Stimulated activated memory B cell treated with anti-CD40 and anti-IgM and Interleukin-4, amounts not matched to agents 10 μg/mL and 1 μg/mL and 100 μg/mL, for 72 hours (primary cell): ENCODE measurements at regions not wholly inside any gene's neighbourhood (a gene's known extent, or its start where the extent isn't known, plus 50 kb on each side); places are given as distances from the start of the nearest gene placed in this dataset.

Source experiments
- ATAC-seq: fragments of 150-1000 bp; cut with Tn5 transposase; 2 replicates; pipeline ENCODE4 v1.10.0; 2021
- H3K27ac Mint-ChIP-seq: one replicate; pipeline ENCODE4 v1.8.0; 2022; ENCODE audit warnings: mild to moderate bottlenecking, mixed read lengths
- H3K27me3 Mint-ChIP-seq: one replicate; pipeline ENCODE4 v1.8.0; 2022; ENCODE audit warnings: mixed read lengths
- H3K36me3 Mint-ChIP-seq: one replicate; pipeline ENCODE4 v1.8.0; 2022; ENCODE audit warnings: mixed read lengths
- H3K4me1 Mint-ChIP-seq: one replicate; pipeline ENCODE4 v1.8.0; 2022; ENCODE audit warnings: mixed read lengths
- H3K4me3 Mint-ChIP-seq: one replicate; pipeline ENCODE4 v1.8.0; 2022; ENCODE audit warnings: mild to moderate bottlenecking, moderate library complexity, mixed read lengths
- H3K9me3 Mint-ChIP-seq: one replicate; pipeline ENCODE4 v1.8.0; 2022; ENCODE audit warnings: mixed read lengths

DNA sequence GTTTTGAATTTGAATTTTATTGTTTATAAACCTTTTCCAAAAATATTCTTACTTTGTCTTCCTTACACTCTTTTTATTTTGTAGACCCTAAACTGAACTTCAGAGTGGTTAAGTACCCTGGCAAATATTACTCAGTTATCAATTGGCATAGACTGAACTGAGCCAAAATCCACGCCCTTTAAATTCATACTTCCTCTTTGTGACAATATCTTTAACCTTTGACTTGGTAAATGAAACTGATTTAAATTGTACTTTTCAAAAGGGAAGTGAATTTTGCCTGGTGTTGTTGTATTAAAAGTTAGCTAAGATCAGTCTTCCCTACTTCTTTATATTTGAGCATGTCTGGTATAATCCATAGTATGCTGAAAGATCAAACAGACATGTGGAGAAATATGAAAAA lies 184.3 kb upstream of the USP15 start:
- peaks cover 5% of the 10 kb centered on the region for H3K27me3 Mint-ChIP-seq
- H3K27ac Mint-ChIP-seq, result no peak overlapping the region
- no peaks in the 10 kb centered on the region for H3K9me3 Mint-ChIP-seq
- no peaks in the 10 kb centered on the region for H3K36me3 Mint-ChIP-seq
- peaks cover 6% of the 10 kb centered on the region for H3K4me1 Mint-ChIP-seq
- no peak overlapping the region for H3K4me3 Mint-ChIP-seq
- peak; percentile 81 for ATAC-seq

DNA sequence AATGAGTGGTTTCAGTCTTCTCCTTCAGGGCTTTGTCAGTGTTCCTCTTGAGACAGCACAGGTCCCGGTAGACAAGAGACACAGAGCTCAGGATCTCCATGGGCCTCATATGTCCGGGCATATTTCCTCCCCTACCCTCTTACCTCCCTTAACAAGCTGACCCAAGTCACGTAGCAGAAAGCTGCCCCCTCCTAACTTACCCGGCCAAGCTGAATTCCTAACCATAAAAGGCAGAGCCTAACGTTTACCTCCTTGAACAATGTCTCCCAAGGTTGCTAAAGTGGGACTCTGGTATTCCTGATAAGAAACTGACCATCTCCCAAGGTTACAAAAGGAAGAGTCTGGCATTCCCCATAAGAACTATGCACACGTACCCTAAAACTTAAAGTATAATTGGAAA lies 182.2 kb upstream of the USP15 start:
- no peaks in the 10 kb centered on the region for H3K9me3 Mint-ChIP-seq
- H3K36me3 Mint-ChIP-seq, result no peaks in the 10 kb centered on the region
- H3K4me1 Mint-ChIP-seq, result peaks cover 6% of the 10 kb centered on the region
- H3K27me3 Mint-ChIP-seq, result no peaks in the 10 kb centered on the region
- H3K27ac Mint-ChIP-seq, result no peak overlapping the region
- no peak overlapping the region for H3K4me3 Mint-ChIP-seq
- ATAC-seq, result no peak

DNA sequence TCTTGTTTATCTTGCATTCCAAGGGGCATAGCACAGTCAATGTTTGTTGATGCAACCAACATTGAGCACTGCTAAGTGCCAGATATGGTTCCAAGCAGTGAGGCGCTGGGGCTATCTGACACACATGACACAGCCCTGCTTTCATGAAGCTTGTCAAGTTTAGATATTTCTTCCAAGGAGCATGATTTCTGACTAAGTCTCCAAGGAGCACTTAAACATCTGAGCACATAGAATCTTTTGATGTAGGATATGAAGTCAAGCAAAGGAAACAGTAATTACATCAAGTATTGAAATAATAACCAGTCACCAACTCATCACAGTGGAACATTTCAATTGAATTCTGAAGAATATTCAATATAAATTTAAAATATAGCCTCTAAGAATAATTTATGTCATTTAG lies 177.8 kb upstream of the USP15 start:
- H3K27me3 Mint-ChIP-seq, result no peaks in the 10 kb centered on the region
- ATAC-seq, result no peak
- no peak overlapping the region for H3K4me3 Mint-ChIP-seq
- no peaks in the 10 kb centered on the region for H3K36me3 Mint-ChIP-seq
- H3K27ac Mint-ChIP-seq, result no peak overlapping the region
- H3K9me3 Mint-ChIP-seq, result no peaks in the 10 kb centered on the region
- no peaks in the 10 kb centered on the region for H3K4me1 Mint-ChIP-seq

DNA sequence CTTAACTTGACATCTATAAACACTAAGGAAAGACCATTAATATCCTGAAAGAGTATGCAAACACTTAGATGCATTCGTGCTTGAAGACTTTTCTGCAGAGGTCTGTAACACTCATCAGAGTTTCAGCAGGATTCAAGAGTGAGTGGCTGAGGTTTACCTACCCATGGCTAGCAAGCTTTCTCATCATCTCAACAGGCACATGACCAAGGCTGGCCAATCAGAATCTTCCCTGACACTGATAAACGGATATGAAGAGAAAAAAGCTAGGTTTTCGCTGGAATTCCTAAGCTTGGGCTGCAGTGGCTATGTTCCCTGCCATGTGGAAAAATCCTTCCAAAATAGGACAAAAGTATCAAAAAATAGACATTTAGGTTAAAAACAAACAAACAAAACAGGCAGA lies 162.1 kb upstream of the USP15 start:
- ATAC-seq, result no peak
- Mint-ChIP-seq H3K4me1 (no peaks in the 10 kb centered on the region), H3K4me3 (no peak overlapping the region), H3K27me3 (no peaks in the 10 kb centered on the region), H3K9me3 (no peaks in the 10 kb centered on the region), H3K36me3 (no peaks in the 10 kb centered on the region), H3K27ac (no peak overlapping the region)

DNA sequence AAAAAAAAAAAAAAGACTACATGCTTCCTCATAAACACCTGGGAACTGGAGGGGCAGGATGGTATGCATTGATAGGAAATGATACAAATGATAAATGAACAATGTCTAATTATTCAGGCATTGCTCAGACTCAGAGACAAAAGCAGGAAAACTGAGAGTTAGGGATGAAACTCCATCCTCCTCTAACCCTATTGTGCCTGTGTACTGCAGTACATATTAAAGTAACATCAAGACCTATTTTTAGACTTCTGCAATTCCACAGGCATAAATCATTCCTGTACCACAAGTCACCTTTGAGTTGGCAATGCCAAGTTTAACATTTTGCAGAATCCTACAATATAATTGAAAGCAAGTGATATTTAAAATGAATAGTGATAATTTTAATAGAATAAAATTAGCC lies 156.5 kb upstream of the USP15 start:
- ATAC-seq, result no peak
- Mint-ChIP-seq H3K36me3 (no peaks in the 10 kb centered on the region), H3K9me3 (no peaks in the 10 kb centered on the region), H3K4me3 (no peak overlapping the region), H3K27me3 (no peaks in the 10 kb centered on the region), H3K4me1 (no peaks in the 10 kb centered on the region), H3K27ac (no peak overlapping the region)

DNA sequence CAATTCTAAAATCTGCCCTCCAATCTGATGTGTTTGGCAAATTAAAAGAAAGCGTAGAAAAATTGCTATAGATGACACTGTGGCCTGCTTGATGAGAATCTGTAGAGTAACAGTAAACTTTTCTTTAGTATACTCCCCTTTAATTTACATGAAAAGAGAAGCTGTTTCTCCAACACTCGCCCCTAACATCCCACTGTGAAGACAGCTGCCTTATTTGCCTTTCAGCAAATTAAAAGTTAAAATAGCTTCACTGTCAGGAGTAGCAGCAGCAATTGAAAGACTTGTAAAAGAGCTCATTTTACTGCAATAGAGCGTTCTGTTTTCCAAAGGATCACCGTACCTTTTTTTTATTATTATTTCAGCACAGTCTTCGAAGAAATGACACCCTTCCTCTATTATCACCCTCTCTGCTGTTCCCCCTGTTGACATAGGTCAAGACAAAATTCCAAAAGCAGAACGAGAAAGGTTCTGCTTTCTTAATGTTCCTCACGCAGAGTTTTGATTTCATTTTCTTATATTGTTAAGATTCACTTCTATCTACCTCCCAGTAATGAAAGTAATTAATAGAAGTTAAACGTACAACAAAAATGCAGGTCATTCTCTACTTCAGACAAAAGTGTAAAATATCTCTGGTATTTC lies 153.5 kb upstream of the USP15 start:
- Mint-ChIP-seq H3K9me3 (peaks cover 3% of the 10 kb centered on the region), H3K4me3 (no peak overlapping the region), H3K27ac (no peak overlapping the region), H3K4me1 (no peaks in the 10 kb centered on the region), H3K36me3 (no peaks in the 10 kb centered on the region), H3K27me3 (no peaks in the 10 kb centered on the region)
- ATAC-seq, result no peak

DNA sequence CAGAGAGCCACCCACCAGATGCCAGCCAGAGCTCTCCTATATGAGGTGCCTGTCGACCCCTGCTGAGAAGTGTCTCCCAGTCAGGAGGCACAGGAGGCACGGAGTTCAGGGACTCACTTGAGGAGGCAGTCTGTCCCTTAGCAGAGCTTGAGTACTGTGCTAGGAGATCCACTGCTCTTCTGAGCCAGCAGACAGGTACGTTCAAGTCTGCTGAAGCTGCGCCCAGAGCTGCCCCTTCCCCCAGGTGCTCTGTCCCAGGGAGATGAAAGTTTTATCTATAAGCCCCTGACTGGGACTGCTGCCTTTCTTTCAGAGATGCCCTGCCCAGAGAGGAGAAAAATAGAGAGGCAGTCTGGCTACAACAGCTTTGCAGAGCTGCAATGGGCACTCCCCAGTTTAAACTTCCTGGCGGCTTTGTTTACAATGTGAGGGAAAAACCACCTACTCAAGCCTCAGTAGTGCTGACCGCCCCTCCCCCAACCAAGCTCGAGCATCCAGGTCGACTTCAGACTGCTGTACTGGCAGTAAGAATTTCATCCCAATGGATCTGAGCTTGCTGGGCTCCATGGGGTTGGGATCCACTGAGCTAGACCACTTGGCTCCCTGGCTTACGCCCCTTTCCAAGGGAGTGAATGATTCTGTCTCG lies 146.7 kb upstream of the USP15 start:
- Mint-ChIP-seq H3K9me3 (peaks cover 3% of the 10 kb centered on the region), H3K36me3 (no peaks in the 10 kb centered on the region), H3K27me3 (peaks cover 22% of the 10 kb centered on the region), H3K27ac (no peak overlapping the region), H3K4me1 (no peaks in the 10 kb centered on the region), H3K4me3 (no peak overlapping the region)
- ATAC-seq, result no peak

DNA sequence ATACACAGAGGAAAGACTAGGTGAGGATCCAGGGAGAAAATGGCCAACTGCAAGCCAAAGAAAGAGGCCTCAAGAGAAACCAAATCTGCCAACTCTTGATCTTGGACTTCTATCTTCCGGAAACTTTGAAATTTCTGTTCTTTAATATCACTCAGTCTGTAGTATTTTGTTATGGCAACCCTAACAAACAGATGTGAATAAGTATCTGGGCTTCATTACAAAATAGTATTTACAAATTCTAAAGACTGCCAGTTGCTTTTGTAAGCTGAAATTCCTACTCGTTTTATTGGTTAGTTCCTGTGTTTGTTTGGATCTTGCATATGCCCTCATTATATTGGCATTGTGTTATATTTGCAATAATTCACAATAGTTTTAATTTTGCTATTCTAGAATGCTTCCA lies 143.2 kb upstream of the USP15 start:
- peaks cover 22% of the 10 kb centered on the region for H3K27me3 Mint-ChIP-seq
- H3K9me3 Mint-ChIP-seq, result no peaks in the 10 kb centered on the region
- no peak overlapping the region for H3K27ac Mint-ChIP-seq
- no peak for ATAC-seq
- H3K36me3 Mint-ChIP-seq, result no peaks in the 10 kb centered on the region
- no peaks in the 10 kb centered on the region for H3K4me1 Mint-ChIP-seq
- H3K4me3 Mint-ChIP-seq, result no peak overlapping the region

DNA sequence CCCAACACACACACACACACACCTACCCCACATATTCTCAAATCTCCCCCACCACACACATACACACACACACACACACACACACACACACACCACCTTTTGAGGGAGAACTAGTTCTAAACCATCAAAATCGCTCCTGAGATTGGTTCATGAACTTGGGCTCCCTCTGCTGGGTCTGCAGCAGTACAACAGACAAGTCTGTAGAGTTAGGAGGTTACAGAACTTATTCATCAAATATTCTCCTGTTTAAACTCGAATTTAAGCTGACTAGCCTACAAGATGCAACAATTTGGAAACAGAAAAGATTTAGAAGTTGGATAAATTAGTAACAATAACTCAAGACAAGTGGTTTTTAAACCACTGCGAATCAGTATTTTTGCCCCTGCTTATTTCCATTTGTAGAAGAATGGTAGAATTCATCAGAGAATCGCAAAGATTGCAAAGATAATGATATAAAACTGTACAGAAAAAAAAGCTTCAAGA lies 136.4 kb upstream of the USP15 start:
- peak; percentile 41 for ATAC-seq
- no peaks in the 10 kb centered on the region for H3K27me3 Mint-ChIP-seq
- no peaks in the 10 kb centered on the region for H3K9me3 Mint-ChIP-seq
- H3K27ac Mint-ChIP-seq, result no peak overlapping the region
- H3K4me1 Mint-ChIP-seq, result no peaks in the 10 kb centered on the region
- H3K4me3 Mint-ChIP-seq, result no peak overlapping the region
- H3K36me3 Mint-ChIP-seq, result no peaks in the 10 kb centered on the region

DNA sequence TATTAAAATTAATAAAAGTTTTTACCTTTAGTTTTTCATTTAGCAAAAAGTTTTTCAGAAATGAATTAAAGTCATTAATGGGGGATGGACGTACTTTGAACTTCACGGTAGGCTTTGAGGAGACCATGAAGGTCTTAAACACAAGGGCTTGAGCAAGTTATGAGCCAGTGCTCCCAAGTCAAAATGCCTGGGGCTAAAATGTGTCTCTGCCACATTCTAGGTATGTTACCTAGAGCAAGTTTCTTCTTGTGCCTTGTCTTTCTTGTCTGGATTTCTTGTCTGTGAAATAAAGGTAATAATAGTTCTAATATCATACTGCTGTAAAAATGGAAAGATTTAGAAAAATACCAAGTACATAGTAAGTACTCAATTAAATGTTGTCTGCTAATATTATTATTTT lies 132.7 kb upstream of the USP15 start:
- no peaks in the 10 kb centered on the region for H3K4me1 Mint-ChIP-seq
- no peaks in the 10 kb centered on the region for H3K36me3 Mint-ChIP-seq
- no peak for ATAC-seq
- no peaks in the 10 kb centered on the region for H3K9me3 Mint-ChIP-seq
- no peaks in the 10 kb centered on the region for H3K27me3 Mint-ChIP-seq
- no peak overlapping the region for H3K4me3 Mint-ChIP-seq
- H3K27ac Mint-ChIP-seq, result no peak overlapping the region

DNA sequence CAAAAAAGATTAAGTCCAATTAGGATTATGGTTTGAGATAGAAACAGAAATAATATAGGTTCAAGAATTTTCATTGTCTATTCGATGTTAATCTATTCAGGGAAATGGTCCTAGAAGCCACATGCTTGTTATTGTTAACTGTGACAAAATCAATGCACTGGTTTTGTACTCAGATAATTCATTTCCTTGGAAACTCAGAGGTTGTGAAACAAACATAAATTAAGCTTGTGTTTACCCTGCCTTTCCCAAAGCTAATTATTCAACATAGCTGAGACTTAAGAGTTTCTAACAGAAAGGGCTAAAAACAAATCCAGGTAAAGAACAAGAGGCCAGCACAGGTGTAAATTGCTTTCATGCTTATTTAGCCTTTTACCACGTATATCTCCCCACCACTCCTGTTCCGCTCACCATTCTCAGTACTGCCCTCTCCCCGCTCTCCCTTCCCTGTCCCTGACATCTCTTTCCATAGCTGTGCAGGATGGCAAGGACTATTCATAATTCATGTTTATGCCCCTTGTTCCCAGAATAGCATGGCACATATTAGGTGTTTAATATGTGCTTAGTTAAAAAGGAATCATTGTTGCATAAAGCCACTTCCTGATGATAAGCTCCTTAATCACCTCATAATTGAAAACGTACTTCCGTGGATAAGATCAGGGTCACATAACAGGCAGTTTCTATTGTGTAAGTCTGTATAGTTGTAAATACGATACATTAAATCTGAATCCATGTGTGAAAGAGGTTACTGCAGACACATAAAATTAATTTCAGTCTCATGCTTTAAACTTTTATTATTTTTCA lies 131.8 kb upstream of the USP15 start:
- H3K27ac Mint-ChIP-seq, result no peak overlapping the region
- no peak for ATAC-seq
- H3K36me3 Mint-ChIP-seq, result no peaks in the 10 kb centered on the region

DNA sequence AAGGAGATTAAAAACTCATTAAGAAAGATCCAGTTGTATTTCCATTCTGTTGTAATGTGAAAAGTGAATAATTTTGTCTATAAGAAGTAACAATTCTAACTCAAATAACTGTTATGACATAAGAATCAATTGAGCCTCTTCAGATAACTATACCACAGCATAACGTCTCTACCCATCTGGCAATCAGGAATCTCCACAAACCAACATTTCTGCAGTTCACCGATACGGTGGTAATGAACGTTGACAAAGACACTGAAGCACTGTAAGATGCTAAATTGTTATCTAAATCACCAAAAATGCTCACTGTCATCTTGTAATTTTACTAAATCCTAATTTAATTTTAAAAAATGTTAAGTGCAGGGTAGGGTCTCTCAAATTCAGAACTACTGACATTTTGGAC lies 130.9 kb upstream of the USP15 start:
- Mint-ChIP-seq H3K4me3 (no peak overlapping the region), H3K36me3 (no peaks in the 10 kb centered on the region), H3K27me3 (no peaks in the 10 kb centered on the region), H3K4me1 (no peaks in the 10 kb centered on the region), H3K27ac (no peak overlapping the region), H3K9me3 (no peaks in the 10 kb centered on the region)
- ATAC-seq, result no peak

More for the DNA sequence above, 131.8 kb upstream of the USP15 start:
- Mint-ChIP-seq H3K4me3 (no peak overlapping the region), H3K4me1 (no peaks in the 10 kb centered on the region), H3K27me3 (no peaks in the 10 kb centered on the region), H3K9me3 (no peaks in the 10 kb centered on the region)

DNA sequence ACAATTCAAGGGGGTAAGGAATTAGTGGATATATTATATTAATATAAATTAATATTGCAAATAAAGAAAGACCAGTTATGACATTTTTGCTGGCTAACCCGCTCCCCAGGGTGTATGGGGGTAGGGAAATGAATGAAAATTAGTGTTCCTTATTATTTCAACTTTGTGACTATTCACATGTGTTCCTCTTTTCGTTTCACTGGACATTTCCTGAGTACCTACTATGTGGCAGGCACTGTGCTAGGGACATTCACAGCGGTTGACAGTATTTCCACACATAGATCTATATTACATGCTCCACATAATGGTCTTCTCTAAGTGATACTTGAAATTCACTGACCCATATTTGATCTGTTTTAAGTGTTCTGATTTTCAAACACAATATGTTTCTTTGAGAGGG lies 129.8 kb upstream of the USP15 start:
- Mint-ChIP-seq H3K36me3 (no peaks in the 10 kb centered on the region), H3K4me3 (no peak overlapping the region), H3K4me1 (no peaks in the 10 kb centered on the region), H3K9me3 (no peaks in the 10 kb centered on the region), H3K27ac (no peak overlapping the region), H3K27me3 (no peaks in the 10 kb centered on the region)
- ATAC-seq, result no peak

DNA sequence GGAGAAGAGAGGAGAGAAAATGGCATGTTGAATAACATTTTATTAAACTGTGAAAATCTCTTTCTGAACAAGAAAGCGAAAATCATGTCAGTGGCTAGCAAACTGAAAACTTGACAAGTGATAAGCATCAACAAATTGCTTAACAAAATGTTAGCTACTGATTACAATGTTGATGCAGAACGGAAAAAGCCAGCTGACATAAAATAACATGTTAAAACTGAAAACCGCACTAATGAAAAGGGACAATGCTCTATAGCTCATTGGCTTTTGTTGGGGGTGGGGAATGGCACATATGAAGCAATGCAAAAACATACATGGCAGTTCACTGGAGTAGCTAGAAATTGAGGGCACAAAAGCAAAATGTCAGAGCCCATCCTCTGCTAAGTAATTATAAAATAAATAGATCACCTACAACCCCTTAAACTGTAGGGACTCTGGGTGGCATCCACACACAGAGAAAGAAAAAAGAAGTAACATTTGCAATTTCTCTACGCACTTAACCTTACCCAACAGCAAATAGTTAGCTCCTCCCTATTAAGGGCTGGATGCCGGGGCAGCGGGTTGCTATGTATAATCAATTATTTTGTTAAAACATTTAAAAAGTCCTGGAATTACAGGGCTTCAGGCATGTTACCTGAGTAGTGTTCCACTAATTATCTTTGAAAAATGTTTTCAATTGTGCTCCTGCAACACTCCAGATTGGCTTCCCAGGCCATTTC lies 129.2 kb upstream of the USP15 start:
- no peaks in the 10 kb centered on the region for H3K27me3 Mint-ChIP-seq
- no peaks in the 10 kb centered on the region for H3K36me3 Mint-ChIP-seq
- no peaks in the 10 kb centered on the region for H3K9me3 Mint-ChIP-seq
- H3K27ac Mint-ChIP-seq, result no peak overlapping the region
- ATAC-seq, result no peak
- no peak overlapping the region for H3K4me3 Mint-ChIP-seq
- H3K4me1 Mint-ChIP-seq, result no peaks in the 10 kb centered on the region

DNA sequence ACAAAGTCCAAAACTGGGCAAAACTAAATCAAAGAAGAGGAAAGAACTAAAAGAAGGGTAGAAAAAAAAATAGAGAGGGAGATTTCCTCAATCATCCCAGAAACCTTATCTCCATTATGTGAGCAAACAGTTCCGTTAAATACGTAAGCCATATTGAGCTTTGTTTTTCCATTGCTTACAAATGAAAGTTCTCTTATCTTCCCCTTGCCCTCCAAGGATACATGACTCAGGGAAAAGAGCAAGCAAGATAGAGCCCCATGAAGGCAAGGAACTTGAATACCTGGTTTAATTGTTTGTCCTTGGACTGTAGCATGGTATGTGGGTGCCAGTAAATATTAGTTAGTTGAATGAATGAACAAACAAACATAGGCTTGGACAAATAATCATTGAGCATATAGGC lies 126.8 kb upstream of the USP15 start:
- H3K36me3 Mint-ChIP-seq, result no peaks in the 10 kb centered on the region
- peaks cover 13% of the 10 kb centered on the region for H3K27me3 Mint-ChIP-seq
- no peak for ATAC-seq
- no peak overlapping the region for H3K27ac Mint-ChIP-seq
- no peaks in the 10 kb centered on the region for H3K9me3 Mint-ChIP-seq
- no peaks in the 10 kb centered on the region for H3K4me1 Mint-ChIP-seq
- H3K4me3 Mint-ChIP-seq, result no peak overlapping the region
